Thyroid gland (tissue), 4 donors: ENCODE measurements at regions not wholly inside any gene's neighbourhood (a gene's known extent, or its start where the extent isn't known, plus 50 kb on each side); places are given as distances from the start of the nearest gene placed in this dataset.
"Not testable (repeated sequence)": the region's sequence is repeated elsewhere in the genome, so short reads cannot be mapped to it uniquely, and the experiment has no call there.

Experiments
- DNase-seq, 2 donors: peaks; one replicate each; pipeline ENCODE4 v3.0.0-alpha.2; 2019
- H3K27ac ChIP-seq, 3 donors: fragments of 200-600 bp; sonication (generic); 1 replicate in 2 of 3; 2 replicates in 1 of 3; pipeline ENCODE4 v1.5.1; 2016 to 2019; ENCODE audit warnings: mild to moderate bottlenecking in 1 of 3, moderate library complexity in 1 of 3
- H3K27me3 ChIP-seq: fragments of 200-600 bp; sonication (generic); one replicate; pipeline ENCODE4 v1.5.1; 2019
- H3K36me3 ChIP-seq, 2 donors: fragments of 200-600 bp; sonication (generic); one replicate each; pipeline ENCODE4 v1.5.1; 2016 to 2019
- H3K4me1 ChIP-seq, 2 donors: fragments of 200-600 bp; sonication (generic); one replicate each; pipeline ENCODE4 v1.5.1; 2017 to 2019
- H3K4me3 ChIP-seq, 3 donors: fragments of 200-600 bp; sonication (generic); replicated peaks in 1 of 3; 1 replicate in 2 of 3; 2 replicates in 1 of 3; pipeline ENCODE4 v1.5.1; 2016; ENCODE audit warnings: mild to moderate bottlenecking in 1 of 3
- H3K9me3 ChIP-seq: fragments of 200-600 bp; sonication (generic); one replicate; pipeline ENCODE4 v1.5.1; 2017
- CTCF ChIP-seq, 6 experiments: fragments of 200-600 bp in 3 of 6; fragments of 450-650 bp in 3 of 6; sonication (generic) in 3 of 6; IDR thresholded peaks; one replicate each; pipeline ENCODE4 v1.5.1; 2016 to 2019; ENCODE audit warnings: antibody characterized with exemption in 6 of 6, mild to moderate bottlenecking in 2 of 6, inconsistent platforms in 1 of 6, moderate library complexity in 1 of 6
- POLR2A ChIP-seq, 2 donors: fragments of 450-650 bp; IDR thresholded peaks; one replicate each; pipeline ENCODE4 v1.6.1; 2017; ENCODE audit warnings: antibody characterized with exemption in 2 of 2, mild to moderate bottlenecking in 2 of 2, moderate library complexity in 1 of 2
- WGBS, 2 donors: methylation state at CpG; one replicate each; pipeline ENCODE4 v1.1.5; 2017; 5-methylcytosine and 5-hydroxymethylcytosine counted together
- intact Hi-C: fragments of 100-400 bp; cut with DNase I; formaldehyde crosslinking; loops from one replicate; pipeline ENCODE4 v1.15.1; 2023

- no peaks in the 10 kb centered on the region for H3K9me3 ChIP-seq
- H3K36me3 ChIP-seq: no peaks in the 10 kb centered on the region
- intact Hi-C loops: no loop called here
- no peak for DNase-seq
- TF ChIP-seq POLR2A (IDR thresholded peaks at IDR 0.05): no peak
- no peak for TF ChIP-seq CTCF (IDR thresholded peaks at IDR 0.05)
- no peaks in the 10 kb centered on the region for H3K4me1 ChIP-seq
- H3K27ac ChIP-seq: no peak overlapping the region
- WGBS, 2 donors: 83 to 90% methylated on average over 7 of the region's 7 CpGs
- no peaks in the 10 kb centered on the region for H3K27me3 ChIP-seq
- no peak overlapping the region for H3K4me3 ChIP-seq
These were observed 369.2 kb upstream of the NRP1 start for GRCh38 chr10:33703501-33704213.

DNA sequence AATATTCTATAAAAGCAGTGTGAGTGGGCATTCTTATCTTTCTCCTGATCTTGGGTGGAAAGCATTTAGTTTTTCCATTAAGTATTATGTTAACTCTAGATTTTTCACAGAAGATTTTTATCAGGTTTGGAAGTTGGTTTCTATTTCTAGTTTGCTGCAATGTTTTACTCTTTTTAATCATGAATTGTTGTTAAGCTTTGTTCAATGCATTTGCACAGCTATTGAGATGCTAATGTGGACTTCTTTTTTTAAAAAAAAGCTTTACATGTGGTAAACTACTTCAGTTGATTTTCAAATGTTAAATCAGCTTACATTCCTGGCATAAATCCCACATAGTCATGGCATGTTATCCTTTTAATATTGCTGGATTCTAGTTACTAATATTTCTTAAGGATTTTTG, 363.6 kb upstream of the NRP1 start:
- no peak for DNase-seq
- no peak overlapping the region for H3K4me3 ChIP-seq
- no peaks in the 10 kb centered on the region for H3K36me3 ChIP-seq
- H3K27ac ChIP-seq: no peak overlapping the region
- H3K9me3 ChIP-seq: no peaks in the 10 kb centered on the region
- TF ChIP-seq POLR2A (IDR thresholded peaks at IDR 0.05) (no peak), CTCF (IDR thresholded peaks at IDR 0.05) (no peak)
- no peaks in the 10 kb centered on the region for H3K4me1 ChIP-seq
- intact Hi-C loops: no loop called here
- H3K27me3 ChIP-seq: no peaks in the 10 kb centered on the region

- 95 to 98% methylated on average over 5 of the region's 5 CpGs for WGBS, 2 donors
- Histone ChIP-seq H3K4me1 (no peaks in the 10 kb centered on the region), H3K27ac (no peak overlapping the region), H3K9me3 (no peaks in the 10 kb centered on the region), H3K36me3 (no peaks in the 10 kb centered on the region), H3K27me3 (no peaks in the 10 kb centered on the region), H3K4me3 (no peak overlapping the region)
- no peak for DNase-seq
- TF ChIP-seq CTCF (IDR thresholded peaks at IDR 0.05) (no peak), POLR2A (IDR thresholded peaks at IDR 0.05) (no peak)
- intact Hi-C loops: no loop called here
These were observed 362.5 kb upstream of the NRP1 start for GRCh38 chr10:33697016-33697415.

DNA sequence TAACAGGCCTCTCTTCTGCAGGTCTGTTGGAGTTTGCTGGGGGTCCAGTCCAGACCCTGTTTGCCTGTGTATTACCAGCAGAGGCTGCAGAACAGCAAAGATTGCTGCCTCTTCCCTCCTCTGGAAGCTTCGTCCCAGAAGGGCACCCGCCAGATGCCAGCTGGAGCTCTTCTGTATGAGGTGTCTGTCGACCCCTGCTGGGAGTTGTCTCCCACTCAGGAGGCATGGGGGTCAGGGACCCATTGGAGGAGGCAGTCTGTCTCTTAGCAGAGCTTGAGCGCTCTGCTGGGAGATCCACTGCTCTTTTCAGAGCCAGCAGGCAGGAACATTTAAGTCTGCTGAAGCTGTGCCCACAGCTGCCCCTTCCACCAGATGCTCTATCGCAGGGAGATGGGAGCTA, 361.1 kb upstream of the NRP1 start:
- intact Hi-C loops: no loop called here
- TF ChIP-seq POLR2A (IDR thresholded peaks at IDR 0.05) (no peak), CTCF (IDR thresholded peaks at IDR 0.05) (no peak)
- no peak overlapping the region for H3K4me3 ChIP-seq
- no peak for DNase-seq
- no peaks in the 10 kb centered on the region for H3K27me3 ChIP-seq
- H3K27ac ChIP-seq: no peak overlapping the region
- no peaks in the 10 kb centered on the region for H3K4me1 ChIP-seq
- WGBS, 2 donors: 87 to 94% methylated on average over 5 of the region's 5 CpGs
- H3K9me3 ChIP-seq: no peaks in the 10 kb centered on the region
- no peaks in the 10 kb centered on the region for H3K36me3 ChIP-seq

GRCh38 chr10:33690536-33690935, 356.1 kb upstream of the NRP1 start:
- H3K9me3 ChIP-seq, DNase-seq, H3K4me3 ChIP-seq, H3K36me3 ChIP-seq, H3K27me3 ChIP-seq, intact Hi-C loops, H3K27ac ChIP-seq, H3K4me1 ChIP-seq: not testable (repeated sequence)
- WGBS, 2 donors: 93 to 94% methylated on average over 2 of the region's 2 CpGs

GRCh38 chr10:33688506-33688905, 354.0 kb upstream of the NRP1 start:
- TF ChIP-seq CTCF (IDR thresholded peaks at IDR 0.05): no peak
- DNase-seq: no peak
- Histone ChIP-seq H3K9me3 (no peaks in the 10 kb centered on the region), H3K27ac (no peak overlapping the region), H3K27me3 (no peaks in the 10 kb centered on the region), H3K36me3 (no peaks in the 10 kb centered on the region), H3K4me1 (no peaks in the 10 kb centered on the region), H3K4me3 (no peak overlapping the region)
- 94 to 95% methylated on average over 2 of the region's 2 CpGs for WGBS, 2 donors
- intact Hi-C loops: no loop called here
